ENCODE measurements at regions not wholly inside any gene's neighbourhood (a gene's known extent, or its start where the extent isn't known, plus 50 kb on each side); places are given as distances from the start of the nearest gene placed in this dataset.

DNA sequence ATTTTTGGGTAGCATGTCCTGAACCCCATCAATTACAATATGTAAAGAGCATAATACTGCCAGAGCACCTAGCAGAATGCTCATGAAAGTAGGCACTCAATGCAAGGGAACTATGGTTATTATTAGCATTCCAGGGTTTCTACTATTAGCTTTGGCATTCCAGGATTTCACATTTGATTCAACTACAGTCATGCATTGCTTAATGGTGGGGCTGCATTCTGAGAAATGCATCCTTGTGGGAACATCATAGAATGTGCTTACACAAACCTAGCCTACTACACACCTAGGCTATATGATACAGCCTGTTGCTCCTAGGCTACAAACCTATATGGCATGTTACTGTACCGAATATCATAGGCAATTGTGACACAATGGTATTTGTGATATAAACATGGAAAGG, 247.8 kb downstream of the CD83 start:
- peak; percentile 7 for DNase-seq (ENCODE audit: low spot score)

DNA sequence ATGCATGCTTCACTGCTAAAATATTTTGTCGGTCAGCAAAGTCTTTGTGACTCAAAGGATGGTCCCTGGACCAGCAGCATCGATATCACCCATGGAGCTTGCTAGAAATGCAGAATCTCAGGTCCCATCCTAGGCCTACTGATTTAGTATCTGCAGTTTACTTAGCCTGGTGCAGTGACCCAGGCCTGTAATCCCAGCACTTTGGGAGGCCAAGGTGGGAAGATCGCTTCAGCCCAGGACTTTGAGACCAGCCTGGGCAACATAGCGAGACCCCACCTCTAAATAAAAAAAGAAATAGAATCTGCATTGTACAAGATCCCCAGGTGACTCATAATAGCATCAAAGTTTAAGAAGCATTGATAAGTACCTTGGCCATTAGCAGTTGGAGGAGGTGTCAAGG, 248.7 kb downstream of the CD83 start:
- DNase-seq (ENCODE audit: low spot score): no peak

DNA sequence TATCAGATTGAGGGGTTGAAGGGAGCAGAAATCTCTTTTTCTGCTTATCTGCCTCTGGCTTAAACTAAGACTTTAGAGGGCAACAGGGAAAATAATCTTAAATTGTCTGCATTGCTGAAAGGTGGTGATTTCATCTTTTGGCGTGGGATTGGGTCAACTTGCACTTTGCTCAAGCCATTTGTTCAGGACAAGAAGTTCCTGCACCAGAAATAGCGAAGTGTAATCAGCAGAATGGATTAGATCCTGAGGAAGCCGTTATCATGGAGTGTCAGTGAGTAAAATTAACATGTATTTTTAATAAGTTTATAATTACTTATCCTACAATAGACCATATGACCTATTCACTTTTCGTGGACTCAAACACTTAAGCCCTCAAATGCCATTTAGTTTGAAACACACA, 249.3 kb downstream of the CD83 start:
- DNase-seq (ENCODE audit: low spot score): no peak

DNA sequence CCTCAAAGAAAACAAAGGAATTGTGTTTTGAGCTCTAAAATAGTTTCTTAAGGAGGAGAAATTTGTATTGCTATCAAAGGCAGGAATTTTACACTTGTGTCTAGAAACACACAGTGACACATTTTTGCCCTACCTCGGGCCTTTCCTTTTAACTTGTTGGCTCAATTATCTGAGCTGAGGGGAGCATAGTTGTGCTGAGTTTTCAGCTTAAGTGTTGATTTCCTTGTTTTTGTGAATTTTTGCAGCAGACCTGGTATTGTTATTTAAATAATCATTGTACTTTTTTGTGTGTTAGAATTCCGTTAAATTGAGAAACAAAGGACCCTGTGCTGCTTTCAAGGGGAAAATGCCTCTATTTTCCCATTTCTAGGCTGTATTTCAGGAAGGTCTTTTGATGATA, 249.7 kb downstream of the CD83 start:
- DNase-seq (ENCODE audit: low spot score): no peak

DNA sequence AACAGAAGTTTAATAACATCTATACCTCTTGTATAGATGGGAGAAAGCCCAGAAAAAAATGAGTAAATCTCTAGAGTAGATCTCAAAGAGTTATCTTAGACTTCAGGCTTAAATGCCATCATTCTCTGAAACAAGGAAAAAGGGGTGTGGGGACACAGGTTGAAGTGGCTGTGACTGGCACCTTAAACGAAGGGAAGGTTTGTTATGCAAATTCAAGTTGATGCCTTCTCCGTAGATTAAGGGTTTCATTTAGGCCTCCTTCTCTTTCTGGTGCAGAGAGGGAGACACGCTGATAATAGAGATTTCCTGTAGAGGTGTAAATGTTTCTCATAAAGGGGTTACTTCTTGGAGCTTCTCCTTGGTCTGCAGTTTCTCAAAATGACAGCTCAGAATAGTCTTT, 252.1 kb downstream of the CD83 start:
- no peak for DNase-seq (ENCODE audit: low spot score)

DNA sequence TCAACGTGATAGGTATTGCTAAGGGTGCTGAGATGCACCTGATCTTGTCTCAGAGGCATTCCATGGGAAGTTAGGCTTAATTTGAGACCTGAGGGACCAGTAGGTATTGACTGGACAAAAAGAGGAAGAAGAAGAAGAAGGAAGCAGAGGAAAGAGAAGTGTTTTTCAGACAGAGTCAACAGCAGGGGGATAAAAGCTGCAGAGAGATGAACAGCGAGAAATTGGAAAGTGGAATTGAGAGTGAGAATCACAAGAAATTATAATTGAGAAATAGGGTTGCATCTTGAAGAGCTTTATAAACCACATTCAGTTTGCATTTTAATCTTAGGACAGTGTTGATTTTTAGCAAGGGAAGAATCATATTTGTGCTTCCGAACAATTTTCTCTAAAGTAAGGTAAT, 254.0 kb downstream of the CD83 start:
- no peak for DNase-seq (ENCODE audit: low spot score)

DNA sequence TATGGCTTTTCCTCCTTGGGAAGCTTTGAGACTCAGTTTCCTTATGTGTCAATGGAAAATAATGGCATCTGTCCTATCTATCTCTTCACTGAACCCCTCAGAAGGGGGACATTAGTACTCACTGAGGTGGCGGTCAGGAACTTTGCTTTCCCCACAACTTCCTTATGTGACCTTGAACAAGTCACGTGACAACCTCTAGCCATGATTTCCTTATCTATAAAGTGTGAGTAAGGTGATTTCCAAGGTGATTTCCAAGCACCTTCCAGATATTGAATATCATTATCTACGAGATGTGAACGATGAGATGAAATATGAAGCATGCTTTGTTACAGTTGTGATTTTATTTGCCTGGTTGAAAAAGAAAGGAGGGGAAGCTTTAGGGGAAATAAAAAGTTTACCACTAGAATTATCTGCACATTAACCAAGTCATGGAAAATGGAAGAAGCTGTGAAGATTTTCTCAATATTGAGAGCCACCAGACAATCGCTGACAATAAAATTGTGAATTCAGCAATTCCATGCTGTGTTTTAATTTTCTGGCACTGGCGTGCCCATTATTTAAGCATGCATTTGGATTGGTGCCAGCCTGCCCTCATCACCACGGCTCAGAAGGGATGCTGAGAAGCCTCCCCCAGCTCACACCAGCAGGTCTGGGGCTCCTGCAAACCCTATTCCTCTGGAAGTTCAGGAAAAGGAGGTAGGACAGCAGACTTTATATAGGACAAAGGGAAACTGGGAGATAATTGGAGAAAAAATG, 255.3 kb downstream of the CD83 start:
- DNase-seq (ENCODE audit: low spot score): no peak

DNA sequence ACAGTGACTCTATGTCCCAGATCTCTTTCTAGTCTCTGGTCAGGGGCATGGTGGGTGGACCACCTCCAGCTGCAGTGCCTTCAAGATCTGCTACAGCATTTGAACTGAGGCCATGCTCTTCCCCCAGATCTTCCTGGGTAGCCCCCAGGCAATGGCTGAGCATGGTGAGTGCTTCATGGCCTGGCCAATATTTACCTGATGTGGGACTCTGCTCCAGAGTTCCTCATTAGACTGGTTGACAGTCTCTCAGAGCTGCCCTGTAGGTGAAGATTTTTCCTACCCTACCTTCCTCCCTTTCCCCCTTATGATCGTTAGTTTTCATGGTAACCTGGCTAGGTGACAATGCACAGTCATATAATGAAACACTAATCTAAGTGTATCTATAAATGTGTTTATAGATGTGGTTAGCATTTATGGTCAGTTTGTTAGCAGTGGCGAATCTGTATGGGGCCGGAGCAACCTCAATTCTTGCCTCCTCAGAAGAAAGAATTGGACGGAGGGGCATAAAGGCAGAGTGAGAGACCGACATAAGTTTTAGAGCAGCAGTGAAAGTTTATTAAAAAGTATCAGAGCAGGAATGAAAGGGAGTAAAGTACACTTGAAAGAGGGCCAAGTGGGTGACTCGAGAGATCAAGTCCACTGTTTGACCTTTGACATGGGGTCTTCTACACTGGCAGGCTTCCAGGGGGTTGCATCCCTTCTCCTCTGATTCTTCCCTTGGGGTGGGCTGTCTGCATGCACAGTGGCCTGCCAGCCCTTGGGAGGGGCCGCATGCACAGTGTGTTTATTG, 256.3 kb downstream of the CD83 start:
- no peak for DNase-seq (ENCODE audit: low spot score)

DNA sequence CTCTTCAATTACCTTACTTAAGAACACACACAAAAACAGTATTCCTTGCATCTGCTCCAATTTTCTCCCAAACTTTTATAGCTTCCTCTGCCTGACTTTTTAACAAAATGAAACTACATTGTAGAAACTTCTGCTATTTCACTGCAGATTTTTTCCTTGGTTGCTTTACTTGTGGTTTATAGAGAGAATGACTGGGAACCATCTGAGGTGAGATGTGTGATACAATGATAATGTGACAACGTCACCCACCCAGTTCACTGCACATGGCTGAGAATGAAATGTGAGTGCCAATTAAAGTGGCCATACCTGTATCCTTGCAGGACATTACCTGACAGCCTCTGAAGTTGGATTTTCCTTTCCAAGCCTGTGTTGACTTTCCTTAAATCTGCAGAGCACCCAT, 258.4 kb downstream of the CD83 start:
- DNase-seq (ENCODE audit: low spot score): peak; percentile 49

DNA sequence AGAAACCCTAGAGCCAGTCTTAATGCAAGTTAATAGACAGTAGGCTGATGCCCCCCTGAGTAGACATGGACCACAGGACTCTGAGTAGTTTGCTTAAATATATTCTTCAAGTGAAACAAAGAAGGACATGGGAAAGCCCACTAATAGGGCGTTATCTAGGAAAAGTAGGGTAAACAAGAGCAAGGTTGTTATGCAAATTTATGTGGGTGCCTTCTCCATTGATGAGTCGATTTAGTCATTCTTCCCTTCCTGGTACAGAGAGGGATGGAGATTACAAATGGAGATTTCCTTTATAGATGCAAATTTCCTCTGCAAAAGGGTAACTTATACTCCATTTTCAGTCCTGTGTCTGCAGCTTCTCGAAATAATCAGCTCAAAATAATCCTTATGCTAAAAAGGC, 262.0 kb downstream of the CD83 start:
- no peak for DNase-seq (ENCODE audit: low spot score)

DNA sequence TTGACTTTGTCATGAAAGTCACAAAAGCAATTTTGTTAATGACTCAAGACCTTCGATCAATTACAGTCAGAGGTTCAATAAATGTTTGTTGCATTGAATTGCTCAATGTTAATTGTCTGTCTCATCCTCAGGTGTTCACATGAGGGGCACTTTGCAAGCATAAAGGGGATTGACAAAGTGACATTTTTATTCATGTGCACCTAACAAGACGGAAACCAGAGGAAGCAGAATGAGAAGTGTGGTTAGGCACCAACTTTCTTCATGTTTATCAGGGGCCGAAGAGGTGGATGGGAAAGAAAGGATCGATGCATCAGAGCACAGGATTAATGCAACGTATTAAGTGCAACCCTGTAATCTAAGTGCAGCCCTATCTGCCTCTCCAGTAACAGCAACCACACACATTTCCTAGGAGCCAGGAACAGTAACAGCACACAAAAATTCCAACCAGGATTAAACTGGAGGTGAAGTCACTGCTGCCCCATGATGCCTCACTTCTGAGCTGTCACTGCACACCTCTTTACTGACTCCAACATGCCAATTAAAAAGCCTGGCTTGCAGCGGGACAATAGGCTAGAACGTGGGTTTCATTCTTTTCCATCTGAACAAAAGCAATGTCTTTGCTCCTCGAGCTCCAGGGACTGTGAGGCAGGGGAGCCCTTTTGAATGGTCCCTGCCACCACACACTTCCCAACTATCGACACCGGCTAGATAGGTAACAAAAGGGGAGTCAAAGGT, 262.7 kb downstream of the CD83 start:
- DNase-seq (ENCODE audit: low spot score): peak; percentile 13

DNA sequence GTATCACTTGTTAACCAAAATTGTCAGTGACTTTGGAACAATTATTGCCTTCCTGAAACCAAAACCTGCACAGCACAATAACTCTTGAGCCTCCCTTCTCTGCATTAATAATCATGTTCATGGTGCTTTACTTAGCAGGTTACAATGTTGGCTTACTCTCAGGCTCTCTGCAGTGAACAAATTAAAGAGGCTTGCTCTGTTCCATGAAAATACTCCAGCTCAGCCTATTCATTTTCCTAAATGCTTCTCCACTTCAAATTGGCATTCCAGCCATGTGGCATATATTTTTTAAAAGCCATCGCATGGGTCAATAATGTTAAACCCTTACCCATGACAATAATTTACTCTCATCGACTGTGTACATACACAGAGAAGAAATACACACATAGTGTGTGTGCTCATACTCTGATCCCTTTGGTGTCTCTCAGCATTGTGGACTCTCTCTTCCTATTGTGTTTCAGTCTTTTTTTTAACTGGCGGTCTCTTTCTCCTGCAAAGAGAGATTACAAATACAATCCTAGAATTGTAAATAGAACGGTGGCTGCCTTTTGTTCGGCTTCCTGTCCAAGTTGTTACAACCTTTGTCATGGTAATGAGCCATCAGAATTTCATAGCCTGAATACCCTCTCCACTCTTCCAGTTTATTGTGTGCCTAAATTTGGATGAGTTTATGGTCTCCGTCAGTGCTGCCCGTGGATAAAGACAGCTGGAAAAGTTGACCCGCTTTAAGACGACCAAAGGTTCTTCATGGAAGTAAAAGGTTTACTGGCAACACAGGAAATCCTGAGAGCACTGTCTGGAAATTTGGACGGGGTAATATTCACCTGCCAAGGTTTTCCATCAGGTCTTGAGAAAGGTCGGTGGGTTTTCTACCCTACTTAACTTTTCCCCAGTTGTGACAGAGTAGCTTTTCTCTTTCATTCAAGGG, 263.6 kb downstream of the CD83 start:
- DNase-seq (ENCODE audit: low spot score): no peak

DNA sequence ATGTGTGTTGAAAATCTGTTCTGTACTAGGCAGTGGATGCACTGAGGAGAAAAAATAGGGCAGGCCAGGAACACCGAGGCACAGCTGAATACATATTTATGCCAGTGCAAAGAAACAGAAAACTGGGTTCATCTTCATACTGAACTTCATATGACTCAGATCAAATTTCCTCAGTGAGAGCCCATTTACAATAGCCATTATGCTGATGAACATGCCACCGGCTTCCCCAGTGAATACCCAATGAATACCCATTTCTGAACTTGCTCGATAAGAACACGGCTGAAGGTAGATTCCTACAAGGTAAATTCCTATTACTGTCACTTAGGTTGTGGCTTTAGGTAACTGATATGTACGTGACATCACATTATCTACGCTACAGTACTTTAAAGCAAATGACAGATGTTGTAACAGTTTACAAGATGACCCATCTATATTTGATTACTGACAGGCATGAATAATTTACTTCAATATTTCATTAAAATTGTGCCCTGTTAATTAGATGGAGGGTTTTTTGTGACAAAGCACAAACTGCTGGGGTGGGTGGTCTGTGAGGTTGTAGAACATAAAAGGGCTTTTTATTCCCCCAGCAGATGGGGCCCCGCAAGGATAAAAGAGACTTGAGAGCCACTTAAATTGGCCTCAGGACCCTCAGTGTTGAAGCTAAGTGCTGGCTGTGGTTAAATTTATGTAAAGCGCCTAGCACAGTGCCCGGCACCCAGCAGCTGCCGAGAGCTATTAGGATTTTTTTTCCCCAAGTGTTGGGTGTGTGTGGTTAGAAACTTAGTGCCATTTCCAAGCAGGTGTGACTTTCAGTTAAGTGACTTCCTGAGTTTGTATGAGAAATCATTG, 264.5 kb downstream of the CD83 start:
- no peak for DNase-seq (ENCODE audit: low spot score)

DNA sequence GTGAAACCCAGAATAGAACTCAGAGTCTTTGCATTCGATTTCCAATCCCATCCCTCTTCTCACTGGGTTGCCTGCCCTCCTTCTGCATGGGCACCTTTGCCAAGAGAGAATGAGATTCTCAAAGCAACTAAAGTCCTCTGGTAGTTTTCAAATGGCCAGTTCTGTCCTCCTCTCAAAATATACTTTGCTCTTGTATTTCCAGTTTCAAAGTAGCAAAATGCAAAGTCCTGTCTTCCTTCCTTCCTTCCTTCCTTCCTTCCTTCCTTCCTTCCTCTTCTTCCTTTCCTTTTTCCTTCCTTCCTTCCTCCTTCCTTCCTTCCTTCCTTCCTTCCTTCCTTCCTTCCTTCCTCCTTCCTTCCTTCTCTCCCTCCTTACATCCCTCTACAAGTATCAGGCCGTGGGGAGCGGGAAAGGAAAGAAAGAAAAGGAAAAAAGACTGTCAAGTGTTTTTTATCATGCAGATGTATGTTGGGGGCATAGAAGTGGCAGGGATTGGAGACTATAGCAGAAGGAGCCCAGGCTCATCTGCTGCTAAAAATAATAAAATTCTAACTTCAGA, 265.2 kb downstream of the CD83 start:
- no peak for DNase-seq (ENCODE audit: low spot score)

DNA sequence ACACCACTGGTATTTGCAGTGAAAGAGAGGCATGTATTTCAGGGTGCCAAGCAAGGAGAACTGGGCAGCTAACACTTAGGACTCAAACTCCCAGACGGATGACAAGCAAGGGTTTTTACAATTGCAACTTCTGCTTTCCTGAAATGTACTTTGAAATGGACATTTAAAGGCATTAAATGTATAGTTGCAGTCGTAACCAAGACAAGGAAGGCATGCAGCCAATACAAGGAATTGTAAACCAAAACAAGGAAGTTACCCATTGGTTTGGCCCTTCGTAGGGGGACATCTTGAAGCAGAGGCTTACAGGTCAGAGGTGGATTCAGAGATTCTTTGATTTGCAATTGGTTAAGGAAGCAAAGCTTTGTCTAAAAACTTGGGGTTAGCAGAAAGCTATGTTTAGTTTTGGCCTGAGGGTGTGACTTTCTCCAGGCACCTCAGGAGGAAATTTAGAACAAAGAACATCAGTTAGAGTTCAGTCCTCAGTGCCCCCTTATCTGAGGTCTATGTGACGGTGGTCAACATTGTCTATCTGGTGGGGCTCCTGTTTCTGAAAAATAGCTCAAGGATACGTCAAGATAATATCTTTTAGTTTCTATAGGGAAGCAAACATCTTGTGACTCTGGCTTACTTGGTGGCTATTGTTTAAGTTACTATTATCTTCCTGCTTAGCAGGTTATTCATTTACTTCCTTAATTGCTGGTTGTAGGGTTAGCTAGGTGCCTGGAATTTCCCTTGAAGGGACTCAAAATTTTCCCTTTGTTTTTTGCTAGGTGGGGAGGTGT, 266.0 kb downstream of the CD83 start:
- DNase-seq (ENCODE audit: low spot score): peak; percentile 71

DNA sequence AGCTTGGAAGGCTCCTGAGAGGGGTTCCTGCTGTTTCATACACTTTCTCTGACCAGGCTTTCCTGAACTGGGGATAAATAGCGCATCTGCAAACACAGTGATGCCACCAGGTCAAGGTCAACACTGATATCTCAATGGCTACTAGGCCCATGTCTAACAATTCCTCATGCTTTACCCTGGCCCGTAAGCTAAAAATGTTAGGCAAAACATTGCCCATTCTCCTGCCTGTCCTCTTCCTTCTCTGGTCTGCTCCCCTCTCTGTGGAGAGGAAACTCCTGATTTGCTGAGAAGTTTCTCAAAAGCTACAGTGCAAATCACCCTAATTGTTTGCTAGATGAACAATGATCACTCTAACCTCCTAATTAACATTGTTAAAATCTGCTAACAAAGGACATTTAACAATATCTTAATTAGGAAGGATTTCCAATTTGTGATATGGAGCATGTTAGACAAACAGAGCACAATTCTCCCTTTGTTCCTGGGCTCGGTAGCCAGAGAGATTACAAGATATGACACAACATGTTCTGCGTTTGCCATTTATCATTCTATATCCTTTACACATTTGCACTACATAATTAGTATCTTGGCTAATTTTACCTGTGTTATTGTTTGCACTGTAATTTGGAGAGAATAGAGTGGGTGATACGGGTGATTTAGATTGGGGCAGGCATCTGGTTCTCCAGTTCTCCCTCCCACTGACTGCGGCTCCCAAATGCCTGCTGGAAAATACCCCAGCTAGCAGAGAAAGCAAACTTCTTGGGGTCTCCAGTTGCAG, 266.8 kb downstream of the CD83 start:
- no peak for DNase-seq (ENCODE audit: low spot score)

DNA sequence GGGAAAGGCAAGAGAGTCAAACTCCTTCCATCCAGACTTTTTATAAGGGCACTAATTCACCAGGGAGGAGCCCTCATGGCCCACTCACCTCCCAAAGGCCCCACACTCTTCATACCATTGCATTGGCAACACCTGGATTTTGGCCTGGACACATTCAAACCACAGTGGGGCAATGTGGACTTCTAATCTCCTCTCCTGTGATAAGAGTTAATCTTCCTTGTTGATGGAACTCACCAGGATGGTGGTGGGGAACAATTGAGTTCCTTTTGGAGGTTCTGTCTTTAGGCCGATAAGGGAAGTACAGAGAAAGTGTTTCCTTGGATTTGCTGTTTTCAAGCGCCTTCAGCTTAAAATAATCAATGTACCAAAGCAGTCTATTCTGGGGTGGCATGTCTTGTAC, 268.7 kb downstream of the CD83 start:
- no peak for DNase-seq (ENCODE audit: low spot score)

DNA sequence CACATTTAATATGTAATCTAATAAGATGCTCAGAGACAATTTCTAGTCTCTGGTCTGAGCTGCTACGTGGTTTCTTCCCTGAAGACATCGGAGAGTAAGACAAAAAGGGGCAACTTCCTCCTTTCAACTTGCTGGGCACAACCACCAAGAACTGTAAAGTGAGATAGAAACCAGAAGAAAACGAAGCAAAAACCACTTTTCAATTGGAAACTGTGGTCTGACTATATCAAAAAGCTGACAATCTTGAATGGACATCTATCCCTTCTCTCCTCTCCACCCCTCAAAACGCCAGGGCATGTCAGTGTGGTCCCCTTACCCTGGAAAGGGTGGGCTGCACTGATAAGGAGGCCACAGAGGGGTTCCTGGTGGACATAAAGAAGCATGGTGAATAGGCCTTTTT, 269.1 kb downstream of the CD83 start:
- DNase-seq (ENCODE audit: low spot score): no peak

DNA sequence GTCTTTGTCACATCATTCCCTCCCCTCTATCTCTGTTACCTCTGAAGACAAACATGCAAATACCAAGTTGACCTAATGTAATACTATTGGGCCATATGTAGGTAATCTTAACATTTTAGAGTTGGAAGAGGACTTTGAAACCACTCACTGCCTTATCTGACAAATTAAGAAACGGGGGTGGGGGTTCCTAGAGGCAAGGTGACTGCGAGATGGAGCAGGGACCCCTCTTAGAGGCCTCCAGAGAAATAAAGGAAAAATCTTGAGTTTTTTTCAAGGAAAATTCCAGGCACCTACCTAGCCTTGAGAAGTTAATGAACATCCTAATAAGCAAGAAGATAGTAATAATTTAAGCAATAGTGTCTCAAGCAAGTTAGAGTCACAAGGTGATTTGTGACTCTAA, 270.8 kb downstream of the CD83 start:
- DNase-seq (ENCODE audit: low spot score): no peak
